ENCODE measurements at regions not wholly inside any gene's neighbourhood (a gene's known extent, or its start where the extent isn't known, plus 50 kb on each side); places are given as distances from the start of the nearest gene placed in this dataset.
"Not testable (repeated sequence)": the region's sequence is repeated elsewhere in the genome, so short reads cannot be mapped to it uniquely, and the experiment has no call there.

GRCh38 chr10:28400176-28400575 lies 97.3 kb upstream of the MPP7 start:
- H3K36me3 ChIP-seq (ENCODE audit: control insufficient read depth in 2 of 2, extremely low read depth in 1 of 2, insufficient read depth in 2 of 2, low read length in 2 of 2) = no peaks in the 10 kb centered on the region
- H3K9me3 ChIP-seq (ENCODE audit: control insufficient read depth, low read depth, low read length) = no peaks in the 10 kb centered on the region
- dilution Hi-C loops (cut with MboI; ENCODE audit: extremely low pct_ligation_motif_present, low sequenced_read_pairs) = no loop called here
- H3K4me3 ChIP-seq (ENCODE audit: control insufficient read depth in 2 of 3, extremely low read depth in 1 of 3, insufficient read depth in 2 of 3, low read depth in 1 of 3, low read length in 3 of 3) = no peak overlapping the region
- TF ChIP-seq, protein P1, sequence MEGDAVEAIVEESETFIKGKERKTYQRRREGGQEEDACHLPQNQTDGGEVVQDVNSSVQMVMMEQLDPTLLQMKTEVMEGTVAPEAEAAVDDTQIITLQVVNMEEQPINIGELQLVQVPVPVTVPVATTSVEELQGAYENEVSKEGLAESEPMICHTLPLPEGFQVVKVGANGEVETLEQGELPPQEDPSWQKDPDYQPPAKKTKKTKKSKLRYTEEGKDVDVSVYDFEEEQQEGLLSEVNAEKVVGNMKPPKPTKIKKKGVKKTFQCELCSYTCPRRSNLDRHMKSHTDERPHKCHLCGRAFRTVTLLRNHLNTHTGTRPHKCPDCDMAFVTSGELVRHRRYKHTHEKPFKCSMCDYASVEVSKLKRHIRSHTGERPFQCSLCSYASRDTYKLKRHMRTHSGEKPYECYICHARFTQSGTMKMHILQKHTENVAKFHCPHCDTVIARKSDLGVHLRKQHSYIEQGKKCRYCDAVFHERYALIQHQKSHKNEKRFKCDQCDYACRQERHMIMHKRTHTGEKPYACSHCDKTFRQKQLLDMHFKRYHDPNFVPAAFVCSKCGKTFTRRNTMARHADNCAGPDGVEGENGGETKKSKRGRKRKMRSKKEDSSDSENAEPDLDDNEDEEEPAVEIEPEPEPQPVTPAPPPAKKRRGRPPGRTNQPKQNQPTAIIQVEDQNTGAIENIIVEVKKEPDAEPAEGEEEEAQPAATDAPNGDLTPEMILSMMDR (optimal IDR thresholded peaks at IDR 0.05 in 1 of 3, IDR thresholded peaks at IDR 0.05 in 1 of 3, conservative IDR thresholded peaks at IDR 0.05 in 1 of 3; ENCODE audit: extremely low read depth in 1 of 3, insufficient read depth in 2 of 3, low read length in 3 of 3) = no peak
- TF ChIP-seq EZH2 (IDR thresholded peaks at IDR 0.05; ENCODE audit: low read length) = no peak
- H3K27me3 ChIP-seq (ENCODE audit: control insufficient read depth, extremely low read depth, insufficient read depth, low read length) = no peaks in the 10 kb centered on the region
- DNase-seq (ENCODE audit: low read depth, low spot score) (no peak), FAIRE-seq (no peak)
- H4K20me1 ChIP-seq (ENCODE audit: control insufficient read depth, extremely low read depth, insufficient read depth, low read length) = no peaks in the 10 kb centered on the region
- no peaks in the 10 kb centered on the region for H3K9me1 ChIP-seq (ENCODE audit: control insufficient read depth, extremely low read depth, insufficient read depth, low read length)
- no peaks in the 10 kb centered on the region for H3K79me2 ChIP-seq (ENCODE audit: control insufficient read depth, insufficient read depth, low read length)
- no peaks in the 10 kb centered on the region for H3K4me1 ChIP-seq (ENCODE audit: control insufficient read depth, extremely low read depth, insufficient read depth, low read length)
- H3K9ac ChIP-seq (ENCODE audit: control insufficient read depth, extremely low read depth, insufficient read depth, low read length) = no peak overlapping the region
- H3K4me2 ChIP-seq (ENCODE audit: control insufficient read depth, extremely low read depth, insufficient read depth, low read depth, low read length) = no peak overlapping the region
- no peak overlapping the region for H3K27ac ChIP-seq (ENCODE audit: control insufficient read depth, insufficient read depth, low read length)
- no peak overlapping the region for H2AFZ ChIP-seq (ENCODE audit: control insufficient read depth, low read length)

DNA sequence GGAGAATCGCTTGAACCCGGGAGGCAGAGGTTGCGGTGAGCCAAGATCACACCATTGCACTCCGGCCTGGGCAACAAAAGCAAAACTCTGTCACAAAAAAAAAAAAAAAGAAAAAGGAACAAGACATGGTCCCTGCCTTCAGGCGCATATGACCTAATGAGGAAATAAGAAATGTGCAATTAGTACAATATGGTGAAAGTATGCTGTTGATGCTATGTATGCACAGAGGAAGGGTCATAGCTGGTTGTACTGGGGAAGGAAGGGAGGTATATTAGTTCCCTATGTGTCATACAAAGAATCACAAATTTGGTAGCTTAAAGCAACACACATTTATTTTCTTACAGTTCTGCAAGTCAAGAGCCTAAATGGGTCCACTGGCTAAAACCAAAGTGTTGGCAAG lies 97.8 kb upstream of the MPP7 start:
- Histone ChIP-seq H3K4me3 (ENCODE audit: control insufficient read depth in 2 of 3, extremely low read depth in 1 of 3, insufficient read depth in 2 of 3, low read depth in 1 of 3, low read length in 3 of 3) (no peak overlapping the region), H3K4me1 (ENCODE audit: control insufficient read depth, extremely low read depth, insufficient read depth, low read length) (no peaks in the 10 kb centered on the region), H3K36me3 (ENCODE audit: control insufficient read depth in 2 of 2, extremely low read depth in 1 of 2, insufficient read depth in 2 of 2, low read length in 2 of 2) (no peaks in the 10 kb centered on the region), H3K4me2 (ENCODE audit: control insufficient read depth, extremely low read depth, insufficient read depth, low read depth, low read length) (no peak overlapping the region), H3K79me2 (ENCODE audit: control insufficient read depth, insufficient read depth, low read length) (no peaks in the 10 kb centered on the region), H3K27me3 (ENCODE audit: control insufficient read depth, extremely low read depth, insufficient read depth, low read length) (no peaks in the 10 kb centered on the region), H4K20me1 (ENCODE audit: control insufficient read depth, extremely low read depth, insufficient read depth, low read length) (no peaks in the 10 kb centered on the region), H3K9me3 (ENCODE audit: control insufficient read depth, low read depth, low read length) (no peaks in the 10 kb centered on the region), H2AFZ (ENCODE audit: control insufficient read depth, low read length) (no peak overlapping the region), H3K9ac (ENCODE audit: control insufficient read depth, extremely low read depth, insufficient read depth, low read length) (no peak overlapping the region), H3K9me1 (ENCODE audit: control insufficient read depth, extremely low read depth, insufficient read depth, low read length) (no peaks in the 10 kb centered on the region), H3K27ac (ENCODE audit: control insufficient read depth, insufficient read depth, low read length) (no peak overlapping the region)
- DNase-seq (ENCODE audit: low read depth, low spot score) = no peak
- no peak for FAIRE-seq
- TF ChIP-seq, protein P1 (optimal IDR thresholded peaks at IDR 0.05 in 1 of 3, IDR thresholded peaks at IDR 0.05 in 1 of 3, conservative IDR thresholded peaks at IDR 0.05 in 1 of 3; ENCODE audit: extremely low read depth in 1 of 3, insufficient read depth in 2 of 3, low read length in 3 of 3) = no peak
- no peak for TF ChIP-seq EZH2 (IDR thresholded peaks at IDR 0.05; ENCODE audit: low read length)
- dilution Hi-C loops (cut with MboI; ENCODE audit: extremely low pct_ligation_motif_present, low sequenced_read_pairs) = no loop called here

DNA sequence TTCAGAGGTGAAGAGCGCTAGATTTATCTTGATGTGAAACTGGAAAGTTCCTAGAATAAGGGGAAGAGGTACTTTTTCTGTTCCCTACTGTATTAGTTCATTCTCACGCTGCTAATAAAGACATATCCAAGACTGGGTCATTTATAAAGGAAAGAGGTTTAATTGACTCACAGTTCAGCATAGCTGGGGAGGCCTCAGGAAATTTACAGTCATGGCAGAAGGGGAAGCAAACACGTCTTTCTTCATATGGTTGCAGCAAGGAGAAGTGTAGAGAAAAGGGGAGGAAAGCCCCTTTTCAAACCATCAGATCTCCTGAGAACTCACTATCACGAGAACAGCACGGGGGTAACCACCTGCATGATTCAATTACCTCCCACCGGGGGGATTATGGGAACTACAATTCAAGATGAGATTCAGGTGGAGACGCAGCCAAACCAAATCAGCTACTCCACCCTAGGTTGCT lies 99.8 kb upstream of the MPP7 start:
- H3K9me1 ChIP-seq (ENCODE audit: control insufficient read depth, extremely low read depth, insufficient read depth, low read length); H3K4me2 ChIP-seq (ENCODE audit: control insufficient read depth, extremely low read depth, insufficient read depth, low read depth, low read length); DNase-seq (ENCODE audit: low read depth, low spot score); H2AFZ ChIP-seq (ENCODE audit: control insufficient read depth, low read length); H3K36me3 ChIP-seq (ENCODE audit: control insufficient read depth in 2 of 2, extremely low read depth in 1 of 2, insufficient read depth in 2 of 2, low read length in 2 of 2); H3K4me3 ChIP-seq (ENCODE audit: control insufficient read depth in 2 of 3, extremely low read depth in 1 of 3, insufficient read depth in 2 of 3, low read depth in 1 of 3, low read length in 3 of 3); dilution Hi-C loops (cut with MboI; ENCODE audit: extremely low pct_ligation_motif_present, low sequenced_read_pairs); H3K27me3 ChIP-seq (ENCODE audit: control insufficient read depth, extremely low read depth, insufficient read depth, low read length); FAIRE-seq; H4K20me1 ChIP-seq (ENCODE audit: control insufficient read depth, extremely low read depth, insufficient read depth, low read length); H3K9ac ChIP-seq (ENCODE audit: control insufficient read depth, extremely low read depth, insufficient read depth, low read length); H3K27ac ChIP-seq (ENCODE audit: control insufficient read depth, insufficient read depth, low read length); H3K4me1 ChIP-seq (ENCODE audit: control insufficient read depth, extremely low read depth, insufficient read depth, low read length); H3K9me3 ChIP-seq (ENCODE audit: control insufficient read depth, low read depth, low read length); H3K79me2 ChIP-seq (ENCODE audit: control insufficient read depth, insufficient read depth, low read length): not testable (repeated sequence)

All from keratinocyte (primary cell).